ENCODE measurements at regions not wholly inside any gene's neighbourhood (a gene's known extent, or its start where the extent isn't known, plus 50 kb on each side); places are given as distances from the start of the nearest gene placed in this dataset.

- H3K4me3 ChIP-seq: no peak overlapping the region
- intact Hi-C loops (cut with micrococcal nuclease): no loop called here
- TF ChIP-seq CTCF (IDR thresholded peaks at IDR 0.05; ENCODE audit: borderline replicate concordance): no peak
Observed at GRCh38 chr10:81708929-81709328, 166.1 kb upstream of the NRG3 start.

GRCh38 chr10:81722399-81722798 lies 152.6 kb upstream of the NRG3 start:
- Histone ChIP-seq H3K36me3 (no peaks in the 10 kb centered on the region), H3K27ac (replicated peaks) (no peak overlapping the region), H3K9me3 (replicated peaks) (peaks cover 24% of the 10 kb centered on the region), H3K4me3 (no peak overlapping the region), H3K27me3 (ENCODE audit: low read depth) (no peaks in the 10 kb centered on the region), H3K4me1 (no peaks in the 10 kb centered on the region)
- no peak for TF ChIP-seq CTCF (IDR thresholded peaks at IDR 0.05; ENCODE audit: borderline replicate concordance)
- intact Hi-C loops (cut with micrococcal nuclease): no loop called here
- no peak for DNase-seq

More at GRCh38 chr10:81708929-81709328, 166.1 kb upstream of the NRG3 start:
- H3K27me3 ChIP-seq (ENCODE audit: low read depth): no peaks in the 10 kb centered on the region
- H3K9me3 ChIP-seq (replicated peaks): peaks cover 5% of the 10 kb centered on the region
- H3K36me3 ChIP-seq: no peaks in the 10 kb centered on the region
- no peak for DNase-seq
- no peak overlapping the region for H3K27ac ChIP-seq (replicated peaks)
- H3K4me1 ChIP-seq: no peaks in the 10 kb centered on the region

GRCh38 chr10:81724431-81724830 lies 150.6 kb upstream of the NRG3 start:
- no peak for DNase-seq
- H3K36me3 ChIP-seq: no peaks in the 10 kb centered on the region
- no peak for TF ChIP-seq CTCF (IDR thresholded peaks at IDR 0.05; ENCODE audit: borderline replicate concordance)
- H3K4me3 ChIP-seq: no peak overlapping the region
- peaks cover 4% of the 10 kb centered on the region for H3K9me3 ChIP-seq (replicated peaks)
- intact Hi-C loops (cut with micrococcal nuclease): no loop called here
- H3K27ac ChIP-seq (replicated peaks): no peak overlapping the region
- H3K4me1 ChIP-seq: no peaks in the 10 kb centered on the region
- H3K27me3 ChIP-seq (ENCODE audit: low read depth): no peaks in the 10 kb centered on the region

- Histone ChIP-seq H3K36me3 (no peaks in the 10 kb centered on the region), H3K27ac (replicated peaks) (no peak overlapping the region), H3K27me3 (ENCODE audit: low read depth) (no peaks in the 10 kb centered on the region), H3K4me1 (no peaks in the 10 kb centered on the region), H3K4me3 (no peak overlapping the region), H3K9me3 (replicated peaks) (no peaks in the 10 kb centered on the region)
- TF ChIP-seq CTCF (IDR thresholded peaks at IDR 0.05; ENCODE audit: borderline replicate concordance): no peak
- no peak for DNase-seq
- intact Hi-C loops (cut with micrococcal nuclease): no loop called here
Observed at GRCh38 chr10:81725851-81726250, 149.1 kb upstream of the NRG3 start.

- H3K27ac ChIP-seq (replicated peaks): no peak overlapping the region
- no peak for TF ChIP-seq CTCF (IDR thresholded peaks at IDR 0.05; ENCODE audit: borderline replicate concordance)
- H3K27me3 ChIP-seq (ENCODE audit: low read depth): no peaks in the 10 kb centered on the region
- intact Hi-C loops (cut with micrococcal nuclease): no loop called here
- H3K36me3 ChIP-seq: no peaks in the 10 kb centered on the region
- no peak for DNase-seq
- H3K9me3 ChIP-seq (replicated peaks): no peaks in the 10 kb centered on the region
- no peaks in the 10 kb centered on the region for H3K4me1 ChIP-seq
- H3K4me3 ChIP-seq: no peak overlapping the region
Observed at GRCh38 chr10:81728692-81729091, 146.3 kb upstream of the NRG3 start.

- no peak for TF ChIP-seq CTCF (IDR thresholded peaks at IDR 0.05; ENCODE audit: borderline replicate concordance)
- no peak for DNase-seq
- Histone ChIP-seq H3K4me1 (no peaks in the 10 kb centered on the region), H3K4me3 (no peak overlapping the region), H3K27ac (replicated peaks) (no peak overlapping the region), H3K9me3 (replicated peaks) (peaks cover 19% of the 10 kb centered on the region), H3K27me3 (ENCODE audit: low read depth) (no peaks in the 10 kb centered on the region), H3K36me3 (no peaks in the 10 kb centered on the region)
- intact Hi-C loops (cut with micrococcal nuclease): no loop called here
Observed at GRCh38 chr10:81730891-81731290, 144.1 kb upstream of the NRG3 start.
